GDM1 (cell line): ENCODE measurements at regions not wholly inside any gene's neighbourhood (a gene's known extent, or its start where the extent isn't known, plus 50 kb on each side); places are given as distances from the start of the nearest gene placed in this dataset.

ENCODE experiments used
- DNase-seq: peaks from one replicate; lab custom pipeline; 2025; lab: John Stamatoyannopoulos, UW

DNA sequence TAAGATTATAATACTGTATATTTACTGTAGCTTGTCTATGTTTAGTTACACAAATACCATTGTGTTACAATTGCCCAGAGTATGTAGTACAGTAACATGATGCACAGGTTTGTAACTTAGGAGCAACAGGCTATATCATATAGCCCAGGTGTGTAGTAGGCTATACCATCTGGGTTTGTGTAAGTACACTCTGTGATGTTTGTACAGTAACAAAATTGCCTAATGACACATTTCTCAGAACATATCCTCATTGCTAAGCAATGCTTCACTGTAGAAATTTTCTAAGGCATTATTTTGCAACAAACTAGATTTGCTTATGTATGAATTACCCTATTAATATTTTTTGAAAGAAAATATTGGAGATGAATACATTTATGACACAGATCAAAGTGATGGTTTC lies 1390.9 kb downstream of the C4orf33 start:
- DNase-seq, result no peak

DNA sequence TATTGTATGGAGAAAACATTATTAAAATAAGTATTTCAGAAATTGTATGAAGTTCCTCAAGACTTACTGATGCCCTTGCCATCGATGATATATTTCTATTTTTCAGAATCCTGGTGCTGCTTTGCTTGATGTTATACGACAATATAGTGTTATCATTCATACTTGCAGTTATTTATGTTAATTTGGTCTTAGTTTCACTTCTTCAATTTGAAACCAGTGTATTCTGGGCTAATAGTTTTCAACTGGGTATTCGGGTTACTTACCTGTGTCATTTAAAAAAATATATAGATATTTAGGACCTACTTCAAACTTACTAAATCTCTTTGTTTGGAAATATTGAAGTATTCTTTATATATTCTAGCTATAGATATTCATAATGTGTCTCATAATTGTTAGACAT lies 1414.7 kb downstream of the C4orf33 start:
- no peak for DNase-seq

DNA sequence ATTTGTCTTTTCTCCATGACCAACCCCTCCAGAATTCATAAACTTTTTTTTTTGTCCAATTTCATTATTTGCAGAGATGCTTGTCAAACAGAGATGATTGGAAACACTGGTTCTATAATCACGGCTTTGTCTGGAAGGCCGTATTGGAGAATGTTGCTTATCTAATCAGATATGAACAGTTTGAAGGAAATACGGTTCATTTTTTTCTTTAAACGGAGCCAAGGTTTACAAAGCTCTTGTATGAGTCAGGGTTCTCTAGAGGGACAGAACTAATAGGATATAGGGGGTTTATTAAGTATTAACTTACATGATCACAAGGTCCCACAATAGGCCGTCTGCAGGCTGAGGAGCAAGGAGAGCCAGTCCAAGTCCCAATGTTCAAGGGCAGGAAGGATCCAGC lies 1415.8 kb downstream of the C4orf33 start:
- no peak for DNase-seq

DNA sequence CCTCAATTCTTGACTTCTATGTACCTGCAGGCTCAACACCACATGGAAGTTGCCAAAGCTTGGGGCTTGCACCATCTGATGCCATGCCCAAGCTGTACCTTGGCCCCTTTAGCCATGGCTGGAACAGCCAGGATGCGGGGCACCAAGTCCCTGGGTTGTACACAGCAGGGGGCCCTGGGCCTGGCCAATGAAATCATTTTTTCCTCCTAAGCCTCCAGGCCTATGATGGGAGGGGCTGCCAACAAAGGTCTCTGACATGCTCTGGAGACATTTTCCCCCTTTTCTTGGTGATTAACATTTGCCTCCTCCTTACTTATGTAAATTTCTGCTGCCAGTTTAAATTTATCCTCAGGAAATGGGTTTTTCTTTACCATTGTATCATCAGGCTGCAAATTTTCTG lies 1428.1 kb downstream of the C4orf33 start:
- DNase-seq, result no peak

DNA sequence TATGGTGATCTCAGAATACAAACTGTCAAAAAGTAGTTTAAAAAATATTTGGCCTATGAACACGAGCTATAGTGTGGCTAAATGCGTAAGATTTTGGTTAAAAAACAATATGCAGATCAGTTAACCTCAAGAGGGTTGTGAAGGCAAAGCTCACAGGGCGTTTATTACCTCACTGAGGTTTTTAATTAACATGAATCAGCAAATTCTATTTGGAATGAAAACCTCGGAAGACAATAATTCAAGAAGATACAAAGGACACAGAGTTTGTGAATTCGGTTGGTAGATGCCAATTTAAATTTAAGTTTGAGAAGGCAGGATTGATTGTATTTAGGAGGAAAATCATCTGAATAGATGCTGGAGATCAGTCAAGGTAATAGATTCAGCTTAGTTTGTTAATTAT lies 1434.6 kb downstream of the C4orf33 start:
- no peak for DNase-seq

DNA sequence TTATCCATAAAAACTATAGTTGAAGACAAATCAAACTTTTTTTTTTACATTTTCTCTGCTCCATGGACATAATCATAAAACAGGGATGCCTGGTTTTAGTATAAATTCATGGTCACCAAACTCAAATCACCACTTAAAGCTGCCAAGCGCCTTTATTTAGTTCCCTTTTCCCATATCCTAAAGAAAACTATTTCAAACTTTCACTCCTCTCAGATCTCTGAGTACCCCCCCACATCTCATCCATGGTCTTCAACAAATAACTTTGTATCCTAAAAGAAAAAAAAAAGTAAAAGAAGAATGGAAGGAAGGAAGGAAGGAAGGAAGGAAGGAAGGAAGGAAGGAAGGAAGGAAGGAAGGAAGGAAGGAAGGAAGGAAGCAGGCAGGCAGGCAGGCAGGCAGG lies 1438.7 kb downstream of the C4orf33 start:
- DNase-seq, result no peak

DNA sequence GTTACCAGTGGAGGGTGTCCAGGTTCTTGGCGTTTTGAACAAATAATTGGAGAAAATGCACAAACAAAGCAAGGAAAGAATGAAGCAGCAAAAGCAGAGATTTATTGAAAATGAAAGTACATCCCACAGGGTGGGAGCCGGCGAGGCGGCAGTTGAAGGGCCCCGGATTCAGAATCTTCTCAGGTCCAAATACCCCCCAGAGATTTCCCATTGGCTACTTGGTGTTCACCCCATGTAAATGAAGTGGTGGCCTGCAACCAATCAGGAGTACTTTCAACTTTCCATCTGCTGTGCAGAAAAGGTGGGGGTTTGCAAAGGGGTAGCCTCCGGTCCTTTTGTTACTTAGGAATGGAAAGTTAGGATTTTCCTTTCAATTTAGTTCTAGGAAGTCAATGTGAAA lies 1447.0 kb downstream of the C4orf33 start:
- DNase-seq, result no peak

DNA sequence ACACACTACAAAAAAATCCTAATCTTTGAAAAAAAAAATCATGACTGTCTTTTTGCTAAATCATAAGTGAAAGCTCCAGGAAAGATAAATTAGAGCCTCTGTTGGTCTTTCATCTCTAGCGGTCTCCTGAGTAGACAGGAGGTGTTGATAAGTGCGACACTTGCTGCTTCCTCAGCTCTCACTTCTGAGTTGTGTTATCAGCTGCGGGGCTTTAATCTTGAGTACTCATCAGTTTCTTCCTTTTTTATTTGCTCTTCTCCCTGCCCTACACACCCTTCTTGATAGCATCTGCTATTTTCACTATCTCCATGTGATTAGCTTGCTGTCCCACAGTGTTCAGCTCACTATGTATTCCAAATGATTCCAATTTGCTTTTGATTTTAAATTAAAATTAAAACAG lies 1449.2 kb downstream of the C4orf33 start:
- no peak for DNase-seq

DNA sequence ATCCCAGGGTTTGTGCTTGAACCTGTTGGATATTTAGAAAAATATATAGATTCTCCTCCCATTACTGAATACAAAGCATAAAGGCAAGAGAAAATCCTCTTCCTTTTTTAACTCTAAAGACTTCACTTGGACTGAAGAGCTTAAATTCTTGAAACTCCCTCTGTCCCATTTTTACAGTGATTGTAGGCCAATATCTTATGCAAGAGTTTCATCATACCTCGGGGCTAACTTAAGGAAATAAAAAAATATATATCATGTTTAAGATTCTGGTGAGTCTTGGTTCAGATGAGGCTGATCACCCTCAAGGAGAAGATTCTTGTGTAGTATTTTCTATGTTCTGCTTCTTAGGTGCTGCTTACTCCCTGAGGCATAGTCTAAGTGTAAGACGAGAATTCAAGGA lies 1449.6 kb downstream of the C4orf33 start:
- no peak for DNase-seq

DNA sequence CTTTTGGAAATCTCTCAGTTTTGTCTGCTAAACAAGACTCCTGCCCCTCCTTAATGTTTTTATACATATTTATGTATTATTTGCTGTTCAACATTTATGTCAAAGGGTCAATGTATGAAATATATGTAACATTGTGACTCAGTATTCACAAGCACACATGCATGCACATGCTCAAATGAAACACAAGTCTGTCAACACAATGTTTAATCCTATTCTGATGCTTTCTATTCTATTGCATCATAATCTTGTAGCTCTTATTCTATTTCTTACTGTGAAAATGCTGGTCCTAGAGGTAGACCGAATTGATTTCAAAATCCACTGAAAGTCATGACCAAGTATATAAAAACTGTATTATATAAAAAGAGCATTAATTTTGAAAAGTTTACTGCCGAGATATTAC lies 1463.3 kb downstream of the C4orf33 start:
- DNase-seq, result no peak

DNA sequence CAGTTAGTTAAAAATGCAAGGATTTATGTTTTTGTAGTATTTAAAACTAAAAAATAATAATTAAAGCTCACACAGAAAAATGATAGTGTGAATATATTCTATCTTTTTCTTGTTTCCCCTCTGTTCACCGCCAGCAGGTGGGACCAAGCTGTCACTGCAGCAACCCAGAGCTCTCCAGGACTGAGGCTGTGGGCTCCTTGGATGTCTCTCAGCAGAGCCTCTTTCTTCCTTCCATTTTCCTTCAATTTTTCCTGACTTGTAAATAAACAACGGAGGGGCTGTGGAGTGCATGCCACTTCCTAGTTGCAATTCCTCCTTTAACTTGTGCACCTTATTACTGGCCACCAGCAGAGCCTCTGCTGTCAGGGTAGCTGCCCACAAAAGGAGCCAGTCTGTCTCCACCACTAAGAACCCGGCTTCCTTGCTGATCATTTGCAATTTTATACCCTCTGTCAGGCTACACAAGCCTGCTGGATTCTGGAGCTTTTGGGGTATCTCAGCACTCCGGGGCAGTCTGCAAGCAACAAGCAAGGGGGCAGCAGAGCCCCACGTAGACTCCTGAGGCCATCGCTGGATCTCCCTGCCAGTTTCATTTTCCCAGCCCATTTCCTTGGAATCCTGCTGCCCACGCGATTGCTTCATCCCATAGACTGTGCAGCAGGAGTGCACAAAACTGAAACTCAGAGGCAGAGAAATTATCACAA lies 1467.4 kb downstream of the C4orf33 start:
- no peak for DNase-seq

DNA sequence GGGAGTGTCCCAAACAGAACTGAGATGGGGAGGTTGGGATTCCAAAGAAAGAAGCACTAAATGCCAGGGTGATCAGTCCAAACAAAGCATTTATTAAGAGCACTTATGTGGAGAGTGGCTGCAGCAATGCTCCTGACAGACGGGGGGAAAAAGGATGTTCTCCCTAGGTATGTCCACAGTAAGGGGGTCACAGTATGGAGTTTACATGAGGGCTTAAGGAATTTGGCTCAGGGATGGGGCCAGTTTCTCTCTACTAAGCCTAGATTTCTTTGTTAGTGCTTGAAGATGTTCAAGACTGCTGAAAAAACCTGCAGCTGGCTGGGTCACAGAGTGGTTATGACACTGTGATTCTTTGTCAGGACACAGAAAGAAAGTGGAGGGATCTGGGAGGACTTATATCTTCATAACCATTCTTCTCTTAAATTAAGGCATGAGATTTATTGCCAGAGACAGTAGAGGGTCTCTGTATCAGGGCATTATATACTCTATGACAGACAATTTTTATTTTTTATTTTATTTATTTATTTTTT lies 1468.0 kb downstream of the C4orf33 start:
- no peak for DNase-seq

DNA sequence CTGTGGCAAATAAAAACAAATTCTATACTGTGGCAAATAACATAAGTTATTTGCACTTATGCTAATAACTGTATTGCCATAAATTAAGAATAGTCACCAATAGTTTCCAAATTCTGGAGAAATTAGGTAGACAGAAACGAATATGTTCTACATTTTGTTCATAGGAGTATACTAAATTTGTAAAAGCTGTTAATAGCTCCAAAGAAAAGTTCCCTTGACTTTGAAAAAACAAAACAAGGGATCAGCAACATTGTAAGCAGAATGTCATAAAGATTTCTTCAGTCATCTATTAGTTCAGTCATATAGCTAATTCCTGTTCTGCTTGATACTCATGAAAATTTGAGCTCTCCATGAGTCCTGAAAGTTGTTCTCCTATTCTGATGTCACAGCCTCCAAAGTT lies 1472.8 kb downstream of the C4orf33 start:
- no peak for DNase-seq

DNA sequence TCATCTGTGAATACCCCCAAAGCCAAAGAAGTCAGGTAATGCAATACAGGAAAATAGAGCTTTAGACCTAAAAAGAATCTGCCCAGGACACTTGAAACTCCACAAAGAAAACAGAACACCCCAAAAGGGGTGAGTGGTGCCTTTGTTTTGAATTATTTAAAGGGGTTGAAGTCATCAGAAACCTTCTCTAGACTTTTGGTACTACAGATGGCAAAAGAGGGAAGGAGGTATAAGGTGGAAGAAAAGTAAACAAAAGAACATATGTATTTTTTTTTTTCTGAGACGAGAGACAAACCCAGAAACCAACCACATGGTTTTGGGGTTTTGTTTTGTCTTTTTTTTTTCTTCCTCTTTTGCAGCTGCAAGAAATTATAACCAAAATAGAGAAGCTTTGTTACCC lies 1477.8 kb downstream of the C4orf33 start:
- no peak for DNase-seq

DNA sequence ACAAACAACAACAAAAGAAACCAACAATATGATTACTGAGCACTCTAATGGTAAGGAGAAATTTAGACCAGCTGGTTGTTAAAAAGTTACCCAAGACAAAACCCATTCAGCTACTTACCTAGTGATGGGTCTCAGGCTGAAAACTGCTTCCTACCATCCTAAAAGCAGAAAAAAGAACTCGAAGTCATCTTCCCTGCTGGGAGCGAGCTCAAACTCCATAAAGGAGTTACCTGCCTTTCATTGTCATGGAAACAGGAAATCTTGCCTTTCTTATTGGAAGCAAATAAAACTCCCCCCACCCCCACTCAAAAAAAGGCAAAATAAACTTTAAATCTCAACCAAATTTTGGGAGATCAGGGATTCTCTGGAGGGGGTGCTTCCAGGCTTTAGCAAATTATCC lies 1478.3 kb downstream of the C4orf33 start:
- no peak for DNase-seq

DNA sequence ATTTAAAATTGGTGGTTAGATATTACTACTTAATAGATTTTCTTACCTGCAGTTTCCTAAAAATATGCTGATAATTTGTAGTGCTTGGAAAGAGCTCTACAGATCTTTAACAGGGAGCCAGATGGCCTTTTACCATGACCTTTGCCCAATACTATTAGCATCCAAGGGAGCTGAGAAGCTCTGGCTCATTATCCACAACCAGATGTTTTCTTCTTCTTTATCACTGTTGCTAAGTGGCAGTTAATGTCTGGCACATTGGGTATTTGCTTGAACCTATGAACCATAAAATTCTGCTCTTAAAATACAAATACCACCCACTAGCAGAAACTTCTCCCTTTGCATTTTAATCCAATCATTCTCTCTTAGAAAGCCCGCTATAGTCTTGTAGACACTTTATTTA lies 1480.3 kb downstream of the C4orf33 start:
- DNase-seq, result no peak

DNA sequence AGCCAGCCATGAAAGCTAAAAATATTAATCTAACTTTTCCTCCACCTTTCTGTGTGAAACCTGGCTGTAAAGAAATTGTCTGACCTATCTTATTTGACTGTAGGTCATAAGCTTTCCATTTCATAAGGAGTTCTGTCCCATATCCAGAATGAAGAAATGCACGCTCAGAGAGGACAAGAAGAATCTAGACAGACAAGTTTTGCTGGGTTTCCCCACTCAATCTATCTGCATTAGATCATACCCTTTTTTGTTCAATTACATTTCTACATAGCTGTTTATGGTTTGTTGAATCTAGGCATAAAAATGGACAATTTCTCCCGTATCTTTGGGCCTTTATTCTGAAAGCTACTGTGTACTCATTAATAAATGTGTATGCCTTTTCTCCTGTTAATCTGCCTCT lies 1495.1 kb downstream of the C4orf33 start:
- DNase-seq, result no peak

DNA sequence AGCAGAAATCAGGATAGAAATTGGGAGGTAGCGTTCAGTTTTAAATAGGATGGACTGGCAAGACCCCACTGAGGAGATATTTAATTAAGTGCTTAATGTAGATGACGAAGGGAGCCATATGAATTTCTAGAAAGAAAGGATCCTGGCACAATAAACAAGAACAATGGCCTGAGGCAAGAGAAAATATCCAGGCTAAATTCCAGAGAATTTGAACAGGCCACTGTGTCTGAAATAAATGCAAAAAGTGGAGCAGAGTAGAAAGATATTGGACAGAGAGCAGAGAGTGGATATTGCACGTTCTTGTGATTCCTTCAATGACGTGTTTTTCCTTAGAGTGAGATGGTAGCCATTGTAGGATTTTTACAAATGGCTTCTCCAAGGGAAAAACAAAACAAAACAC lies 1504.8 kb downstream of the C4orf33 start:
- no peak for DNase-seq

DNA sequence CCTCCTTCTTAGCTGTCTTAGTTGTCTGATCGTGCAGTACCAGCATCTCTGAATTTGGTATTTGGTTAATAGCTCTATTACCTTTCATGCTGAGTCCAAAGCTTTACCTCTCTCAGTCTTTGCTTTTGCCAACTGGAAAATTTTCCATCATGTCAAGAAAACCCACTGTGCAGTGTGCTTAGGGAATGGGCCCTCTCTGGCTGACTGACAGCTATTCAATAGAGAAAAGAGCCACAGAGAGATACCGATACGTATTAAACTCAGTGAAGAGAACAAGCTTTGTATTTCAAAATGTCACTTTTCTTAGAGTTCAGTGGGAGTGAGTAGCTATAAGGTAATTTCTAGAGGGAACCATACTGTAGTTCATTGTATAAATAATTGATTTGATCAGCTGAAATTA lies 1507.1 kb downstream of the C4orf33 start:
- DNase-seq, result no peak

DNA sequence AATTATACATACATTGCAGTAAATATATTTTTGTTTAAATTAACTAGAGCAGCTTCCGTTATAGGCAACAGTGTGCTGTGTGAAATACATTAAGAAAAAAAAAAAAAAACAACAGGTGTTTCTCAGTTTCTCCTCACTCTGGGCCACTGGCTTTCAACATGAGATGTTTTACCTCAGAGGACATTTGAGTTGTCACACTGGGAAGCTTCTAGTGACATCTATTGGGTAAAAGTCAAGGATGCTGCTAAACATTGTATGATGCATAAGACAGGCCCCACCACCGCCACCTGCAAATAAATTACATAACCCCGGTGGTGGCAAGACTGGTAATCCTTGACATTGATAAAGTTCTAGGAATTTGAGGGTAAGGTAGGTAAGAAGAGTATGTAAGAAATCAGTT lies 1512.2 kb downstream of the C4orf33 start:
- DNase-seq, result no peak

DNA sequence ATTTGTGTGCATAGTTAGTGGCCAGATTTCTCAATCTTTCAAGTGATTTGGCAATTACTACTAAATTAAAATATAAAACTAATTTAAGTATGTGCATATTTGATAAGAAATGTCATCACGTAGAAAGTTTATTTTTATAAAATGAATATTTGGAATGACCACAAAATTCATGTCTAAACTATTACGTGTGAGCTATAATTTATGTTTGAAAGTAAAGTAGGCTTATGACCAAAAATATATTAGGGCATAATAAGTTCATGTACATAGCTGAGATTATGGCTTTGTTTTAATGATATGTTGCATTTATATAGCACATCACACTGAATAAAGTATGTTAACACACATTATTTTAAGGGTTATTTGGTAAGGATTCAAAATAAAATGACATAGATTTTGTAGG lies 1532.6 kb downstream of the C4orf33 start:
- DNase-seq, result no peak

DNA sequence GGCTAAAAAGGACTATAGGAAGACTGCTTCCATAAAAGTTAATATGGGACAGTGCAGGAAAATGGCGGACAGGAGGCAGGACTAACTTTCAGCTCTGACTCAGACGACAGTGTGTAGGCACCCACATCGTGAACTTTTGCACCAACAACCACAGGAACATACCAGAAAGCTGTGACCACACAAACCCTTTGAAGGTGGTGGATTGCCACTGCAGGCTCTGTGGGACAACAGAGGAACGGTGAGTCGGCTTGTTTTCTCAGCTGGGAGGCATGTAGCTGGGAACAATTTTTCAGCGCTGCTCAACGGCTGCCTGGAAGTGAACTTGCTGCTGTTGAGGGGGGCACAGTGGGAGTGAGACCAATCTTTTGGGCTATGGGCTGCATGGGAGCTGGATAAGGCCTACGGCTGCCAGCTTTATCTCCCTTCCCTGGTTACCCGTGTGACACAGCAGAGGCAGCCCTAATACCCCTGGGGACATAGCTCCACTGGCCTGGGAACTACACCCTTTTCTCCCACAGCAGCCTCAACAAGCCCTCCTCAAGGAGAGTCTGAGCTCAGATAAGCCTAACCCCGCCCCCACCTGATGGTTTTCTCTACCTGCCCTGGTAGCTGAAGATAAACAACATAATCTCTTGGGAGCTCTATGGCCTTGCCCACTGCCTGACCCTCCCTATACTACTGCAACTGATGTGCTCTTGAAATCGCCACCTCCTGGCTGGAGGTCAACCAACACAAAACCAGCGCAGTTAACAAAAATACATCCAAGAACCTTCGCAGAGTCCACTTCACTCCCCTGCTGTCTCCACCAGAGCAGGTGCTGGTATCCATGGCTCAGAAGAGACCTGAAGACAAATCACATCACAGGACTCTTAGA lies 1537.0 kb downstream of the C4orf33 start:
- no peak for DNase-seq

DNA sequence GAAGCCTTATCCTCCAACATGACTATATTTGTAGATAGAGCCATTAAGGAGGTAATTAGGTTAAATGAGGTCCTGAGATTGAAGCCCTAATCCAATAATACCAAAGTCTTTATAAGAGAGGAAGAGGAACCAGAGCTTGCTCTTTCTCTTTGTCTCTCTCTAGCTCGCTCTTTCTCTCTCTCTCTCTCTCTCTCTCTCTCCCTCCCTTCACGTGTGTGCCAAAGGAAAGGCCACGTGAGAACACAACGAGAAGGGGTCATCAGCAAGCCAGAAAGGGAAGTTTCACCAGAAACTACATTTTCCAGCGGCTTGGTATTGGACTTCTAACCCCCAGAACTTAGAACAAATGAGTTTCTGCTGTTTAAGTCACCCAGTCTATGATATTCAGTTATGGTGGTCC lies 1540.5 kb downstream of the C4orf33 start:
- no peak for DNase-seq
